CD4-positive, alpha-beta memory T cell (primary cell): ENCODE measurements at regions not wholly inside any gene's neighbourhood (a gene's known extent, or its start where the extent isn't known, plus 50 kb on each side); places are given as distances from the start of the nearest gene placed in this dataset.

Source experiments
- CTCF ChIA-PET: fragments of 350-600 bp; sonication (Branson Sonifier 250); formaldehyde crosslinking; loops from one replicate; lab custom pipeline; 2021; ENCODE audit warnings: inconsistent platforms; ENCODE audit not compliant: partially characterized antibody; lab: Charles Lee
- POLR2A ChIA-PET: fragments of 350-600 bp; sonication (Branson Sonifier 250); formaldehyde crosslinking; loops from one replicate; lab custom pipeline; 2021; ENCODE audit not compliant: partially characterized antibody; lab: Charles Lee
- DNase-seq, 5 donors: peaks; one replicate each; pipeline versions ENCODE4 v3.0.0 to v3.0.0-alpha.2; 2020 to 2022; ENCODE audit warnings: mixed read lengths in 1 of 5
- H3K27ac ChIP-seq: one replicate; pipeline ENCODE4 v1.7.0; 2013; ENCODE audit warnings: low read depth, low read length
- H3K27me3 ChIP-seq: 2 replicates; pipeline ENCODE4 v1.7.0; 2013; ENCODE audit warnings: mild to moderate bottlenecking, low read length, moderate library complexity; ENCODE audit not compliant: insufficient read depth
- H3K36me3 ChIP-seq: 2 replicates; pipeline ENCODE4 v1.7.0; 2013; ENCODE audit warnings: mild to moderate bottlenecking, low read length, moderate library complexity; ENCODE audit not compliant: insufficient read depth
- H3K4me1 ChIP-seq: 2 replicates; pipeline ENCODE4 v1.7.0; 2013; ENCODE audit warnings: mild to moderate bottlenecking, low read length, moderate library complexity; ENCODE audit not compliant: insufficient read depth
- H3K4me3 ChIP-seq, 2 donors: one replicate each; pipeline ENCODE4 v1.7.0; 2013; ENCODE audit warnings: low read length in 2 of 2, mild to moderate bottlenecking in 1 of 2
- H3K9me3 ChIP-seq, 2 donors: one replicate each; pipeline ENCODE4 v1.7.0; 2013; ENCODE audit warnings: low read length in 2 of 2, control low read depth in 1 of 2; ENCODE audit not compliant: control insufficient read depth in 1 of 2
- H3K27ac Mint-ChIP-seq, 7 donors: one replicate each; pipeline ENCODE4 v1.8.0; 2020 to 2021; ENCODE audit warnings: mixed read lengths in 7 of 7, mild to moderate bottlenecking in 6 of 7, inconsistent platforms in 3 of 7, moderate library complexity in 3 of 7
- H3K27me3 Mint-ChIP-seq, 2 donors: one replicate each; pipeline ENCODE4 v1.8.0; 2020 to 2021; ENCODE audit warnings: mixed read lengths in 2 of 2
- H3K36me3 Mint-ChIP-seq, 2 donors: one replicate each; pipeline ENCODE4 v1.8.0; 2020 to 2021; ENCODE audit warnings: mixed read lengths in 2 of 2, inconsistent platforms in 1 of 2, mild to moderate bottlenecking in 1 of 2
- H3K4me1 Mint-ChIP-seq, 4 donors: one replicate each; pipeline ENCODE4 v1.8.0; 2020 to 2021; ENCODE audit warnings: mixed read lengths in 4 of 4, mild to moderate bottlenecking in 1 of 4
- H3K4me3 Mint-ChIP-seq, 8 donors: one replicate each; pipeline ENCODE4 v1.8.0; 2020 to 2021; ENCODE audit warnings: mixed read lengths in 8 of 8, mild to moderate bottlenecking in 7 of 8, moderate library complexity in 6 of 8, inconsistent platforms in 3 of 8
- H3K9me3 Mint-ChIP-seq, 8 donors: one replicate each; pipeline ENCODE4 v1.8.0; 2020 to 2021; ENCODE audit warnings: mixed read lengths in 8 of 8, mild to moderate bottlenecking in 5 of 8, inconsistent platforms in 3 of 8, moderate library complexity in 1 of 8
- intact Hi-C: fragments of 100-400 bp; cut with micrococcal nuclease; formaldehyde crosslinking; loops from one replicate; pipeline ENCODE4 v1.15.1; 2023

DNA sequence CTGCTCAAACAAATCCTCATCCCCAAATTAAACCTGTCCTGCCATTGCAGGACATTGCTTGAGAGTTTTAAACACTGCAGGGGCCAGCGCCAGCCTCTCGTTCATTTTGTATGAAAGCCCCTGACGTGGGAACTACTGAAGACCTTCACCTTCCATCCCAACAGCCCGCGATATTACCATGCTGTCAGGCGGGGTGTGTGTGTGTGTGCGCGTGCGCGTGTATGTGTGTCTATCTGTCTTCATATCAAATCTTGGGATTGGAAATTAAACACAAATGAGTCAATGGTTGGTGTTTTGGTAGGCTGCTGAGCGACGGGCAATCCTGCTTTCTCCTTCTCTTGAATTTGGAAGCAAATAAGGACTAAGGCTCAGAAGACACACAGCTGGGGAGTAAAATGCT lies 776.9 kb downstream of the TBC1D22A start:
- no peak overlapping the region for H3K4me3 ChIP-seq
- Mint-ChIP-seq H3K36me3 (peaks cover 0 to 6% of the 10 kb centered on the region in 2 donors), H3K9me3 (peaks cover 2 to 9% (median 4%) of the 10 kb centered on the region in 8 donors), H3K4me1 (no peaks in the 10 kb centered on the region), H3K27ac (no peak overlapping the region), H3K4me3 (no peak overlapping the region), H3K27me3 (no peaks in the 10 kb centered on the region)
- intact Hi-C loops, result no loop called here
- no peaks in the 10 kb centered on the region for H3K9me3 ChIP-seq
- ChIA-PET POLR2A (no interaction called here), CTCF (no interaction called here)
- H3K4me1 ChIP-seq, result no peaks in the 10 kb centered on the region
- no peak for DNase-seq
- no peaks in the 10 kb centered on the region for H3K36me3 ChIP-seq
- no peak overlapping the region for H3K27ac ChIP-seq
- no peaks in the 10 kb centered on the region for H3K27me3 ChIP-seq

DNA sequence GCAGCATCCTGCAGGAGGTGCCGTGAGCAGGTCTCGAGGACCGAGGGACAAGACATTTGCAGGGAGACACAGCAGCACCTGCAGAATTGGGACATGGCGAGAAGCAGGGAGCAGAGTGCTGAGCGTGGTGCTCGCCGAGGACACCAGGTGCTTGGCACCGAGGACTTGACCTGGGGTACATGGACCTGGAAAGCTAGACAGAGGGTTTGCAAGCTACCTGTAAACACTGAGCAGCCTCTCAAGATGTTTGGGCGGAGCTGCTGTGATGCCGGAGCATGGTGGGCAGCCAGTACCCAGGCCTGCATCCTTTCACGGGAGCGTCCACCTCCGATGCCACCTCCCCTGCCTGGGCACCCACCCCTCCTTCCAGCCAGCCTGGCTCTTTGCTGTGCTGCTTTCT lies 773.2 kb downstream of the TBC1D22A start:
- Mint-ChIP-seq H3K36me3 (peaks cover 0 to 6% of the 10 kb centered on the region in 2 donors), H3K27me3 (no peaks in the 10 kb centered on the region), H3K27ac (no peak overlapping the region), H3K4me1 (peaks cover 0 to 2% (median 0%) of the 10 kb centered on the region in 4 donors), H3K4me3 (no peak overlapping the region), H3K9me3 (peaks cover 2 to 9% (median 5%) of the 10 kb centered on the region in 8 donors)
- Histone ChIP-seq H3K9me3 (no peaks in the 10 kb centered on the region), H3K4me1 (no peaks in the 10 kb centered on the region), H3K27ac (no peak overlapping the region), H3K27me3 (no peaks in the 10 kb centered on the region), H3K36me3 (no peaks in the 10 kb centered on the region), H3K4me3 (no peak overlapping the region)
- CTCF ChIA-PET, result no interaction called here
- POLR2A ChIA-PET, result no interaction called here
- intact Hi-C loops, result no loop called here
- no peak for DNase-seq

DNA sequence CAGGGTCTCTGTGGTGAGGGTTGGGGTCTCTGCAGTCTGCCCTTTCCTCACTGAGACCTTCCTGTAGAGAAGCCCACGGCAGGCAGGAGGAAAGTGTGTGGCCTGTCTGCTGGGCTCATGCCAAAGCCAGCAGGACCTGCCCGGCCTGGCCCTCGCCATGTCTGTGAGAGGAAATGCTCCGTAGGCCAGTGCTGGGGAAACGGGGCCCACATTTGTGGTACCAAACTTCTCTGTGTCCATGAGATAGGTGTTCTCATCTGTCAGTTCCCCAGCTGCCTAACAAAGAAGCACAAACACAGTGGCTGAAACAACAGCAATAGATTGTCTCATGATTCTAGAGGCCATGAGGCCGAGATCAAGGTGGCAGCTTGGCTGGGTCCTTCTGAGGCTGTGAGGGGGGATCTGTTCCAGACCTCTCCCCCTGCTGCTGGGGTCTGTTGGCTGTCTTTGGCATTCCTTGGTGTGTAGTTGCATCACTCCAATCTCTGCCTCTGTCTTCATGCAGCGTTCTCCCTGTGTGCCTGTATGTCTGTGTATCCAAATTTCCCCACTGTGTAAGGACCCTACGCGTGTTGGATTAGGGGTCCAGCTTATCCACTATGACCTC lies 772.5 kb downstream of the TBC1D22A start:
- intact Hi-C loops, result no loop called here
- ChIA-PET POLR2A (no interaction called here), CTCF (no interaction called here)
- Mint-ChIP-seq H3K4me1 (peaks cover 0 to 2% (median 0%) of the 10 kb centered on the region in 4 donors), H3K36me3 (peaks cover 0 to 6% of the 10 kb centered on the region in 2 donors), H3K27me3 (no peaks in the 10 kb centered on the region), H3K4me3 (no peak overlapping the region), H3K27ac (no peak overlapping the region), H3K9me3 (peaks cover 2 to 9% (median 5%) of the 10 kb centered on the region in 8 donors)
- DNase-seq, result no peak
- Histone ChIP-seq H3K4me3 (no peak overlapping the region), H3K4me1 (no peaks in the 10 kb centered on the region), H3K27me3 (no peaks in the 10 kb centered on the region), H3K9me3 (no peaks in the 10 kb centered on the region), H3K36me3 (no peaks in the 10 kb centered on the region), H3K27ac (no peak overlapping the region)

DNA sequence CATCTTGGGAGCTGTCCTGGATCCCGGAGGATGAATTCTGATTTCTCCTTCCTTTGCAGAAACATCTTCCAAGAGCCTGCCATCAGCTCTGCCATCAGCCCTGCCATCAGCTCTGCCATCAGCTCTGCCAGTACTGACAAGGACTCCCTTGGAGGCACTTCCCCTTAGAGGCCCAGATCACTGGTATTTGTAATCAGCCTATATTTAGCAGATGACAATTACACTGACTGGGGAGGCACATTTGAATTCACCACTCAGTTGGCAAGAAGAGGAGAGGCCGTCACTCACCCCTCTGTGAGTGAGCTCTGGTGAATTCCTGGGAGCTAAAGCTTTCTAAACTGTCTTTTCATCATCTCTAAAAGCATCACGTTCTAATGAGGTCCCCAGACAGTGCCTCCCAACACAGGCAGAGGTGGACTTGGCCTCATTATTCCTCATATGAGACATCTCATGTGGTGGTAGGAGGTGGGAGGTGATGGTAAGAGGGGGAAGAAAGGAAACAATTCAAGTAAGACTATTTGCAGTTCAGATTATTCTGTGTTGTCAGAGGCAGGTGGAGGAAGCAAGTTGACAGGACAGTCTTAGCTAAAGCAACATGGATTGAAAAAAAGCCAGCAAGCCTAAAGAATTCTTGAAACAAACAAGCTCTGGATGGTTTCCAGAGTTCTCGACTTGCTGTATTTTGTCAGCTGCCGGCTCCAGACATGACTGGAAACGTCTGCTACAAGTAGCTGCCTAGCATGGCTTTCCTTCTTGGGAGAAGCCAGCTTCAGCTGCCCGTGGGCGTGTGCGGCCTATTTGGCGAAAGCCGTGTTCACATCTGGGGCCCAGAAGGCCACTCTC lies 771.7 kb downstream of the TBC1D22A start:
- intact Hi-C loops, result no loop called here
- POLR2A ChIA-PET, result no interaction called here
- Histone ChIP-seq H3K27ac (no peak overlapping the region), H3K27me3 (no peaks in the 10 kb centered on the region), H3K4me3 (no peak overlapping the region), H3K9me3 (no peaks in the 10 kb centered on the region), H3K4me1 (no peaks in the 10 kb centered on the region), H3K36me3 (no peaks in the 10 kb centered on the region)
- Mint-ChIP-seq H3K4me1 (peaks cover 0 to 2% (median 0%) of the 10 kb centered on the region in 4 donors), H3K36me3 (peaks cover 0 to 6% of the 10 kb centered on the region in 2 donors), H3K9me3 (peaks cover 2 to 9% (median 4%) of the 10 kb centered on the region in 8 donors), H3K27ac (no peak overlapping the region), H3K4me3 (no peak overlapping the region), H3K27me3 (no peaks in the 10 kb centered on the region)
- no peak for DNase-seq
- CTCF ChIA-PET, result no interaction called here

DNA sequence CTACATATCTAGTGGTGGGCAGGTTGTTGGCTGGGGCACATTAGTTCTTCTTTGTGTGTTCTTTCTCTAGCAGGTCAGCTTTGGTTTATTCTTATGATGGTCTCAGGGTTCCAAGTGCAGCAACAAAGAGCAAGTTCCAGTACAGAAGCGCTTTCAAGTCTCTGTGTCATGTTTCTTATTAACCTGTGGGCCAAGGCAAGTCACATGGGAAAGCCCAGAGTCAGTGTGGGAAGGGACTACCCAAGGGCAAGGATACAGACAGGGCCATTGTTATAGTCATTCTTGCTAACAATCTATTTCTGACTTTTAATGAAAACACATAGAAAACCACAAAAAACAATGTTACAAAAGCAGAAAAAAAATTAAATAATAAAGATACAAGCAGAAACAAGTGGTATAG lies 754.6 kb downstream of the TBC1D22A start:
- Mint-ChIP-seq H3K9me3 (peaks cover 0 to 7% (median 0%) of the 10 kb centered on the region in 8 donors), H3K27me3 (peaks cover 2 to 8% of the 10 kb centered on the region in 2 donors), H3K36me3 (no peaks in the 10 kb centered on the region), H3K27ac (no peak overlapping the region), H3K4me3 (no peak overlapping the region), H3K4me1 (no peaks in the 10 kb centered on the region)
- DNase-seq, result no peak
- POLR2A ChIA-PET, result no interaction called here
- Histone ChIP-seq H3K9me3 (no peaks in the 10 kb centered on the region), H3K27ac (no peak overlapping the region), H3K4me3 (no peak overlapping the region), H3K4me1 (no peaks in the 10 kb centered on the region), H3K27me3 (no peaks in the 10 kb centered on the region), H3K36me3 (no peaks in the 10 kb centered on the region)
- CTCF ChIA-PET, result no interaction called here
- intact Hi-C loops, result no loop called here

DNA sequence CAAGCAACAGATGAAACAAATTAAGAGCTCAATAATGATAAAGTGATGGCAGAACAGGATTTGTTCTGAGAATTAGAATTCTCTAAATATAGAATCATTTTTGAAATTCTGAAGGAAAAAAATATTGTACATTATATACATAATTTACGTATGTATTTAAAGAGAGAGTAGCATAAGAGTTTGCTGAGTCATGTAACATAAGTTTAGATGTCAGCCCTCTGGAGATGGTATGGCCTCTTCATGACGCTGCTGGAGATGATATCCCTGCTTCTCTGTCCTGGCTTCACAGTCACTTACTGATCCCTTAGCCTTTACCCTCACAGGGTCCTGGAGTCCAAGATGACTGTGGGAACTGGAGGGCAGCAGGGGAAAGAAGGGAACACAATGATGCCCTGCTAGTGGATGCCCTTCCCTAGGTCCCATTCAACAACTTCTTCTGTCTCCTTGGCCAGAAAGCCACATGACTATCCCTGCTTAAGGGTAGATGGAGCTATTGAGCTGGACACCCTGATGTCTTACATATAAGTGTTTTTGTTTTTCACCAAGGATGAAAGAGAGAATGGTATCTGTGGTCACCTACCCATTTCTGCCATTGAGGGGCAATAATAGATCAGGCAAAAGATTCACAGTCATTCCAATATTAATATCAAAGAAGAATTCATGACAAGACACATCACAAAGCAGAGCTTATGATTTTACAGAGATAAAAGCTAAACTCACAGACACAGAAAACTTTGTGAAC lies 753.1 kb downstream of the TBC1D22A start:
- Mint-ChIP-seq H3K9me3 (peaks cover 0 to 7% (median 0%) of the 10 kb centered on the region in 8 donors), H3K27ac (no peak overlapping the region), H3K4me1 (no peaks in the 10 kb centered on the region), H3K36me3 (no peaks in the 10 kb centered on the region), H3K27me3 (peaks cover 0 to 8% of the 10 kb centered on the region in 2 donors), H3K4me3 (no peak overlapping the region)
- Histone ChIP-seq H3K27ac (no peak overlapping the region), H3K4me1 (no peaks in the 10 kb centered on the region), H3K4me3 (no peak overlapping the region), H3K36me3 (no peaks in the 10 kb centered on the region), H3K27me3 (no peaks in the 10 kb centered on the region), H3K9me3 (no peaks in the 10 kb centered on the region)
- DNase-seq, result no peak
- CTCF ChIA-PET, result no interaction called here
- intact Hi-C loops, result no loop called here
- POLR2A ChIA-PET, result no interaction called here

DNA sequence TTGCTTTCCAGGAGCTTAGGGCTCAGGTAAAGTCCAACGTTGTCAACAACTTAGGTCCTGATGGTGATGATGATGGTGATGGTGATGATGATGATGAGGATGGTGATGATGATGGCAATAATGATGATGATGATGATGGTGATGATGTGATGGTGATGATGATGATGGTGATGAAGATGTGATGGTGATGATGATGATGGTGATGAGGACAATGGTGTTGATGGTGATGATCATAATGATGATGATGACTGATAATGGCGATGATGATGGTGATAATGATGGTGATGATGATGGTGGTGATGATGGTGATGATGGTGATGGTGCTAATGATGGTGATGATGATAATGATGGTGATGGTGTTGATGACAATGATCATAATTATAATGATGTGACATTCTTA lies 750.2 kb downstream of the TBC1D22A start:
- Mint-ChIP-seq H3K4me1 (no peaks in the 10 kb centered on the region), H3K27me3 (peaks cover 1 to 6% of the 10 kb centered on the region in 2 donors), H3K9me3 (peaks cover 0 to 7% (median 3%) of the 10 kb centered on the region in 8 donors), H3K4me3 (no peak overlapping the region), H3K36me3 (no peaks in the 10 kb centered on the region), H3K27ac (no peak overlapping the region)
- no peak overlapping the region for H3K4me3 ChIP-seq
- CTCF ChIA-PET, result no interaction called here
- no peaks in the 10 kb centered on the region for H3K36me3 ChIP-seq
- H3K9me3 ChIP-seq, result no peaks in the 10 kb centered on the region
- DNase-seq, result no peak
- POLR2A ChIA-PET, result no interaction called here
- no peaks in the 10 kb centered on the region for H3K4me1 ChIP-seq
- H3K27ac ChIP-seq, result no peak overlapping the region
- intact Hi-C loops, result no loop called here
- H3K27me3 ChIP-seq, result no peaks in the 10 kb centered on the region
